Adrenal gland (tissue), 5 donors: ENCODE measurements at regions not wholly inside any gene's neighbourhood (a gene's known extent, or its start where the extent isn't known, plus 50 kb on each side); places are given as distances from the start of the nearest gene placed in this dataset.

ENCODE experiments used
- POLR2A ChIP-seq, 2 donors: fragments of 450-650 bp; IDR thresholded peaks; one replicate each; pipeline ENCODE4 v1.6.1; 2017; ENCODE audit warnings: antibody characterized with exemption in 2 of 2, mild to moderate bottlenecking in 2 of 2, moderate library complexity in 1 of 2
- TF ChIP-seq, protein P1 (sequence below), 6 experiments: fragments of 450-650 bp in 4 of 6; fragments of 200-600 bp in 2 of 6; sonication (generic) in 1 of 6; IDR thresholded peaks; 1 replicate in 5 of 6; 2 replicates in 1 of 6; pipeline versions ENCODE4 v1.5.1 to v1.8.0; 2016 to 2021; ENCODE audit warnings: antibody characterized with exemption in 6 of 6, mild to moderate bottlenecking in 2 of 6, moderate library complexity in 1 of 6
- donor health status: DM: no; HTN: no; CAD: no.

DNA sequence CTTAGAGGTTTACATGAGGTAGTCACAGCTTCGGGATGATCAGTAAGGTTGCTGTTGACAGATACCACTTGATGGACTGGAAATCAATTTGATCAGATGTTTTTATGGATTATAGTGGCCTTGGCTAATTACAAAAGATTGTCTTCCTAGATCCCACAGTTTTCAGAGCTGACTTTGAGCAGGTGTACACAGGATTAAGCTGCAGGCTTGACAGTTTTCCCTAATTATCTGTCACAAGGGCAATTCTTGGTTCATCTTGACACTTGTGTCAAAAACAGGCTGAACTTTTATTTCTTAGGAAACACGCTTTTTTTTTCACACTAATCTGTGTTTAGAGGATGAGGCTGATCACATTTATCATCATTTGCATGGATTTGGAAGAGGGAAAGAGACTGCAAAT lies 824.0 kb upstream of the PIK3C3 start:
- TF ChIP-seq, protein P1, sequence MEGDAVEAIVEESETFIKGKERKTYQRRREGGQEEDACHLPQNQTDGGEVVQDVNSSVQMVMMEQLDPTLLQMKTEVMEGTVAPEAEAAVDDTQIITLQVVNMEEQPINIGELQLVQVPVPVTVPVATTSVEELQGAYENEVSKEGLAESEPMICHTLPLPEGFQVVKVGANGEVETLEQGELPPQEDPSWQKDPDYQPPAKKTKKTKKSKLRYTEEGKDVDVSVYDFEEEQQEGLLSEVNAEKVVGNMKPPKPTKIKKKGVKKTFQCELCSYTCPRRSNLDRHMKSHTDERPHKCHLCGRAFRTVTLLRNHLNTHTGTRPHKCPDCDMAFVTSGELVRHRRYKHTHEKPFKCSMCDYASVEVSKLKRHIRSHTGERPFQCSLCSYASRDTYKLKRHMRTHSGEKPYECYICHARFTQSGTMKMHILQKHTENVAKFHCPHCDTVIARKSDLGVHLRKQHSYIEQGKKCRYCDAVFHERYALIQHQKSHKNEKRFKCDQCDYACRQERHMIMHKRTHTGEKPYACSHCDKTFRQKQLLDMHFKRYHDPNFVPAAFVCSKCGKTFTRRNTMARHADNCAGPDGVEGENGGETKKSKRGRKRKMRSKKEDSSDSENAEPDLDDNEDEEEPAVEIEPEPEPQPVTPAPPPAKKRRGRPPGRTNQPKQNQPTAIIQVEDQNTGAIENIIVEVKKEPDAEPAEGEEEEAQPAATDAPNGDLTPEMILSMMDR (IDR thresholded peaks at IDR 0.05): no peak
- TF ChIP-seq POLR2A (IDR thresholded peaks at IDR 0.05): no peak
